Astrocyte of the spinal cord (primary cell): ENCODE measurements at regions not wholly inside any gene's neighbourhood (a gene's known extent, or its start where the extent isn't known, plus 50 kb on each side); places are given as distances from the start of the nearest gene placed in this dataset.

ENCODE experiments used
- DNase-seq: peaks from one replicate; pipeline ENCODE4 v3.0.0; 2011; ENCODE audit warnings: low read depth, low spot score
- H3K4me3 ChIP-seq: 2 replicates; pipeline ENCODE4 v1.5.1; 2011; ENCODE audit warnings: low read depth, mild to moderate bottlenecking, low read length, moderate library complexity
- in situ Hi-C: cut with HindIII; loops from 2 replicates; pipeline ENCODE4 v1.10.0; 2017; ENCODE audit warnings: low sequenced_read_pairs
- TF ChIP-seq, protein P1 (sequence below): IDR thresholded peaks from 2 replicates; pipeline ENCODE4 v1.5.1; 2012; ENCODE audit warnings: low read depth, mild to moderate bottlenecking, low read length, inconsistent platforms

DNA sequence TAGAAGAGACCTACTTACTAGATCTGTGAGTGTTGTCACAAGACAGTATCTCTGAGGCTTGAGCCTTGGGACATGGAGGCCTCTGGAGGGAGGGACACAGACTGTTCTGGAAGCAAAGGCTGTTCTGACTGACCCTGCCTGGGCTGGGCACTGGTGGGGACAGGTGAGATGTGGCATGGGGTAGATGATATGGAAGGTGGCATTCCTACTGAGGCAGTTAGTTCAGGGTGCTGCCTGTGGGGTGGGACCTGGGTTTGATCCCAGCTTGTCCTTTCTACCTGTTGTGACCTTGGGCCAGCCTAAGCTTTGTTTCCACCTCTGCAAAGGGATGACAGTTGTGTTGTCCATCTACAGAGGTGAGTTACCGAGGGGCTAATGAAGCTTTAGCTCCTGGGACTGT is 140.2 kb downstream of the C9orf50 start:
- TF ChIP-seq, protein P1, sequence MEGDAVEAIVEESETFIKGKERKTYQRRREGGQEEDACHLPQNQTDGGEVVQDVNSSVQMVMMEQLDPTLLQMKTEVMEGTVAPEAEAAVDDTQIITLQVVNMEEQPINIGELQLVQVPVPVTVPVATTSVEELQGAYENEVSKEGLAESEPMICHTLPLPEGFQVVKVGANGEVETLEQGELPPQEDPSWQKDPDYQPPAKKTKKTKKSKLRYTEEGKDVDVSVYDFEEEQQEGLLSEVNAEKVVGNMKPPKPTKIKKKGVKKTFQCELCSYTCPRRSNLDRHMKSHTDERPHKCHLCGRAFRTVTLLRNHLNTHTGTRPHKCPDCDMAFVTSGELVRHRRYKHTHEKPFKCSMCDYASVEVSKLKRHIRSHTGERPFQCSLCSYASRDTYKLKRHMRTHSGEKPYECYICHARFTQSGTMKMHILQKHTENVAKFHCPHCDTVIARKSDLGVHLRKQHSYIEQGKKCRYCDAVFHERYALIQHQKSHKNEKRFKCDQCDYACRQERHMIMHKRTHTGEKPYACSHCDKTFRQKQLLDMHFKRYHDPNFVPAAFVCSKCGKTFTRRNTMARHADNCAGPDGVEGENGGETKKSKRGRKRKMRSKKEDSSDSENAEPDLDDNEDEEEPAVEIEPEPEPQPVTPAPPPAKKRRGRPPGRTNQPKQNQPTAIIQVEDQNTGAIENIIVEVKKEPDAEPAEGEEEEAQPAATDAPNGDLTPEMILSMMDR, result no peak
- in situ Hi-C loops, result no loop called here
- H3K4me3 ChIP-seq, result no peak overlapping the region
- DNase-seq, result no peak

DNA sequence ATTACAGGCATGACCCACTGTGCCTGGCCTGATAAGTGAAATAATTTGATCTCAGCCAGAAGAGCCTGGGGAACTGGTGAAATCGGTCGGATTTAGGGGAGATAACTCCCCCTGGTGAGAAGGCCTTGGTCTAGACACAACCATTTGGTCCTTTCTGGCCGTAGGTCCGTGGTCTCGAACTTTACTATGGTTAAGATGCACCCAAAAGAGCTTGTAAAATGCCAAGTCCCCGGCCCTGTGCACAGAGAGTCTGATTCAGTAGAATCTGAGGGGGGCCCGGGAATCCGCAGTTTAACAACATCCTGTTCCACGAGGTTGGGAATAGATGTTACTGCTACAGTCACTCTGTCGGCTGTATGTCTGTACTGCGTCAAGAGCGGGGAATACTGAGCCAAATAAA is 140.7 kb downstream of the C9orf50 start:
- DNase-seq, result peak; percentile 52
- in situ Hi-C loops, result no loop called here

DNA sequence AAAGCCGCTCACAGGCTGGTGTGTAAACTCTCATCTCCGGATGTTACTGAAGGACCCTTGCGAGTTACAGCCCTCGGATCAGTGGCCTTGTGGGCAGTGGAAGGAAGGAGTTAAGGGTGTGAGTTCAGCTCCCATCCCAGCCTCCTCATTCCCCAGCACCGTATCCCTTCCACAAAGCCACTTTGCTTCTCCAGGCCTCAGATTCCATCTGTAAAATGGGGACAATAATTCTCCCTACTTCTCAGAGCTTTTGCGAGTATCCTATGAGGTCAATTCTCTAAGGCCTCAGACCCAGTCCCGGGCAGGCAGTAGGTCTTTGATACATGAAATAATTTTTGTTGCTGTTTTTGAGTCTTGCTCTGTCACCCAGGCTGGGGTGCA is 141.3 kb downstream of the C9orf50 start:
- no peak for DNase-seq
- H3K4me3 ChIP-seq, result no peak overlapping the region
- TF ChIP-seq, protein P1, result no peak
- in situ Hi-C loops, result no loop called here

More for the DNA sequence above, 140.7 kb downstream of the C9orf50 start:
- no peak overlapping the region for H3K4me3 ChIP-seq
- TF ChIP-seq, protein P1, result peak; percentile 12

DNA sequence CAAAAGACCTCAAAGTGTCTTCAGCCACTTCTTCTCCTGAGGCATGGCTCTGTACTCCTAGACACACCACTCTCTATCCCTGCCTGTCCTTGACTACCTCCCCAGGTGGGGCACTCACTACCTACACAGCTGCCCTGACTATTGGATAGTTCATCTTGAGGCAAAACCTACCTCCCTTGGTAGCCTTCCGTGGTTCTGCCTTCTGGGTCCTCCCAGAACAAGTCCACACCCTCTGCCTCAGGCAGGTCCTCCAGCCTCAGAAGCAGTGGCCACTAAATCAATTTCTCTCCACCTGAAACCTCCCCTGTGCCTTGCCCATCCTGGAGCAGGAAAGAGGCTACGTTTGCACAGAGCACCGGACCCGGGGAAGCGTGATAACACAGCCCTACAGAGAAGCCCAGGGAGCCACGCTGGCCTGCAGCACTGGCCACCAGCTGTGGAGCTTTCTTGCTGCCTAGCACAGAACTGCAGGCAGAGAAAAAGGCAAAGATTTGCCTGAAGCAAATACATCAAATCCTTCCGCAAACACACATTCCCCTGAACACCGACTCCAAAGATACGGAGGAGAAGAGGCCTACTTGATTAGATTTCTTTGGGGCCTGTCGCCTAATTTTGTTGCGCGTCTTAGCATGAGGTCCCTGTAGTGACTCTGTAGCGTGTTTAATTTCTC is 141.8 kb downstream of the C9orf50 start:
- in situ Hi-C loops, result no loop called here
- no peak for DNase-seq
- TF ChIP-seq, protein P1, result no peak

DNA sequence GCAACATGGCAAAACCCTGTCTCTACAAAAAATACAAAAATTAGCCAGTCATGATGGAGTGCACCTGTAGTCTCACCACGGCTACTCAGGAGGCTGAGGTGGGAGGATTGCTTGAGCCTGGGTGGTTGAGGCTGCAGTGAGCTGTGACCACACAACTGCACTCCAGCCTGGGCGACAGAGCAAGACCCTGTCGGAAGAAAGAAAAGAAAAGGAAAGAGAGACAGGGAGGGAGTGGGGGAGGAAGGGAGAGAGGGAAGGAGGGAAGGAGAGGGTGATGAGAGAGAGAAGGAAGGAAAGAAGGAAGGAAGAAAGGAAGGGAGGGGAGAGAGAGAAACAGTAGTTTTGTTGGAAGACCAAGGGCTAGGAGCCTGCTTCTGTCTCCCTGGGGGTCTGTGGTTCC is 142.4 kb downstream of the C9orf50 start:
- no peak overlapping the region for H3K4me3 ChIP-seq
- in situ Hi-C loops, result no loop called here
- TF ChIP-seq, protein P1, result no peak
- DNase-seq, result no peak

More for the DNA sequence above, 141.8 kb downstream of the C9orf50 start:
- no peak overlapping the region for H3K4me3 ChIP-seq

DNA sequence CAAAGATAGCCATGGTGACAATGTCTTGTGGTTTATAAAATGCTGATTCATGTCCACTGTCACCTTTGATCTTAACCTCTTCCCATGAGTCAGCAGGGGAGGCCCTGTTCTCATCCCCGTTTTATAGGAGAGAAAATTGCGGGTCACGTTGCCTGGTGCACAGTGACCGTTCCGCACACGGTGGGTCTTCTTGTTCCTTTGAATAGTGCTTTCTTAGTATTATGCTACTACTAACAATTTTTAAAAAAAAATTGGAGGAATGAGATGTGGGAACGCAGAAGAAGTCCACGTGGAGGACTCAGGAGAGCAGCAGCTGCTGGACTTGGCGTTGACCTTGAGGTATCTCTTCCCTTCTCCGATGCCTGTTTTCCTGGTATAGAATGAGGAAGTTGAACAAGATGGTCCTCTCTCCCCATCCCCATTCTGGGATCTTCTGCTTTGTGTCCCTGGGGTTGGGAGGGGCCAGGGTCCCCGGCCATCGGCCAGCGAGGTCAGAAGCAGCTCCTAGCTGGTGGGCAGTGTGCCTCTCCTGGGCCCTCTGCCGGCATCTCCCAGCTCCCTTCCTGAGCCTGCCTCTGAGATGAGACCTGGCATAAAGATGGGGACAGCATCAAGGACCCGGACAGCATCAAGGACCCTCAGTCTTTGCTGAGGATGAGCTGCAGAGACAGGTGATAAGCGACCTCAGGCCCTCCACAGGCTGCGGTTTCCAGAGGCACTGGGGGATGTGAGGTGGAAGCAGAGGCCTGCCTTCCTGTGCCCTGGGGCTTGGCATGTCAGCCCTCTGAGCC is 143.9 kb downstream of the C9orf50 start:
- TF ChIP-seq, protein P1, result no peak
- in situ Hi-C loops, result no loop called here
- DNase-seq, result no peak
- no peak overlapping the region for H3K4me3 ChIP-seq
